Hepatocyte (in vitro differentiated cells): ENCODE measurements at regions not wholly inside any gene's neighbourhood (a gene's known extent, or its start where the extent isn't known, plus 50 kb on each side); places are given as distances from the start of the nearest gene placed in this dataset.

Source experiments
- DNase-seq: peaks from one replicate; pipeline ENCODE4 v3.0.0-alpha.2; 2016; ENCODE audit warnings: low spot score
- H2AFZ ChIP-seq: fragments of 200-600 bp; sonication (generic); 2 replicates; pipeline ENCODE4 v1.6.0; 2016; ENCODE audit warnings: antibody characterized with exemption, mild to moderate bottlenecking
- H3K27ac ChIP-seq: fragments of 200-600 bp; sonication (generic); 2 replicates; pipeline ENCODE4 v1.5.1; 2016; ENCODE audit warnings: mild to moderate bottlenecking
- H3K27me3 ChIP-seq: fragments of 200-600 bp; sonication (generic); 2 replicates; pipeline ENCODE4 v1.6.1; 2016
- H3K36me3 ChIP-seq: fragments of 200-600 bp; sonication (generic); replicated peaks from 2 replicates; pipeline ENCODE4 v1.5.1; 2016; ENCODE audit warnings: low read depth; ENCODE audit not compliant: insufficient read depth
- H3K4me1 ChIP-seq: fragments of 200-600 bp; sonication (generic); 2 replicates; pipeline ENCODE4 v1.5.1; 2016; ENCODE audit warnings: mild to moderate bottlenecking, moderate library complexity; ENCODE audit not compliant: insufficient read depth
- H3K4me2 ChIP-seq: fragments of 200-600 bp; sonication (generic); 2 replicates; pipeline ENCODE4 v1.6.0; 2016
- H3K4me3 ChIP-seq: fragments of 200-600 bp; sonication (generic); 2 replicates; pipeline ENCODE4 v1.5.1; 2016; ENCODE audit warnings: mild to moderate bottlenecking
- H3K79me2 ChIP-seq: fragments of 200-600 bp; sonication (generic); 2 replicates; pipeline ENCODE4 v1.6.0; 2017; ENCODE audit warnings: mild to moderate bottlenecking
- H3K9me2 ChIP-seq: fragments of 200-600 bp; sonication (generic); replicated peaks from 2 replicates; pipeline ENCODE4 v1.6.0; 2017; ENCODE audit warnings: mild to moderate bottlenecking; ENCODE audit not compliant: insufficient read depth
- H3K9me3 ChIP-seq: fragments of 200-600 bp; sonication (generic); 2 replicates; pipeline ENCODE4 v1.5.1; 2016; ENCODE audit warnings: low read depth, mild to moderate bottlenecking
- H4K20me1 ChIP-seq: fragments of 200-600 bp; sonication (generic); 2 replicates; pipeline ENCODE4 v1.6.0; 2016; ENCODE audit warnings: mild to moderate bottlenecking; ENCODE audit not compliant: insufficient read depth, poor library complexity, severe bottlenecking
- CTCF ChIP-seq: fragments of 200-600 bp; sonication (generic); IDR thresholded peaks from 2 replicates; pipeline ENCODE4 v1.5.1; 2016; ENCODE audit warnings: antibody characterized with exemption, mild to moderate bottlenecking; ENCODE audit not compliant: poor library complexity
- EZH2 ChIP-seq: fragments of 200-600 bp; sonication (generic); IDR thresholded peaks from 2 replicates; pipeline ENCODE4 v1.6.1; 2016; ENCODE audit warnings: antibody characterized with exemption, mild to moderate bottlenecking, borderline replicate concordance
- EZH2phosphoT487 ChIP-seq: fragments of 200-600 bp; sonication (generic); IDR thresholded peaks from one replicate; pipeline ENCODE4 v1.6.1; 2018; ENCODE audit warnings: antibody characterized with exemption, mild to moderate bottlenecking, low read depth, moderate library complexity; ENCODE audit not compliant: unreplicated experiment, severe bottlenecking
- WGBS: methylation state at CpG from one replicate; pipeline ENCODE4 v1.1.6; 2016; ENCODE audit warnings: low lambda C conversion rate; ENCODE audit errors: missing lambda C conversion rate; 5-methylcytosine and 5-hydroxymethylcytosine counted together

- WGBS, result 100% methylated on average over 1 of the region's 1 CpG
- Histone ChIP-seq H3K4me2 (no peak overlapping the region), H3K4me3 (no peak overlapping the region), H2AFZ (no peak overlapping the region), H4K20me1 (no peaks in the 10 kb centered on the region), H3K9me3 (no peaks in the 10 kb centered on the region), H3K27ac (no peak overlapping the region), H3K4me1 (no peaks in the 10 kb centered on the region), H3K79me2 (no peaks in the 10 kb centered on the region), H3K36me3 (no peaks in the 10 kb centered on the region), H3K27me3 (no peaks in the 10 kb centered on the region), H3K9me2 (no peaks in the 10 kb centered on the region)
- DNase-seq, result no peak
- no peak for TF ChIP-seq CTCF
- TF ChIP-seq EZH2, result no peak
- no peak for TF ChIP-seq EZH2phosphoT487
Observed at GRCh38 chr12:63066136-63066535, 84.9 kb downstream of the AVPR1A start.

- WGBS, result 35% methylated on average over 1 of the region's 1 CpG
- H2AFZ ChIP-seq, result peak overlapping the region; percentile 29
Observed at GRCh38 chr12:63064080-63064479, 86.9 kb downstream of the AVPR1A start.

GRCh38 chr12:63056649-63057048 lies 94.4 kb downstream of the AVPR1A start:
- Histone ChIP-seq H3K36me3 (no peaks in the 10 kb centered on the region), H2AFZ (no peak overlapping the region)

More at GRCh38 chr12:63064080-63064479, 86.9 kb downstream of the AVPR1A start:
- no peaks in the 10 kb centered on the region for H3K9me3 ChIP-seq
- no peaks in the 10 kb centered on the region for H3K4me1 ChIP-seq
- no peak overlapping the region for H3K4me2 ChIP-seq
- DNase-seq, result no peak
- H3K4me3 ChIP-seq, result no peak overlapping the region
- H3K79me2 ChIP-seq, result no peaks in the 10 kb centered on the region
- no peaks in the 10 kb centered on the region for H3K9me2 ChIP-seq
- TF ChIP-seq EZH2phosphoT487 (no peak), CTCF (no peak)
- H4K20me1 ChIP-seq, result no peaks in the 10 kb centered on the region
- no peak overlapping the region for H3K27ac ChIP-seq
- H3K36me3 ChIP-seq, result no peaks in the 10 kb centered on the region
- no peaks in the 10 kb centered on the region for H3K27me3 ChIP-seq

More at GRCh38 chr12:63056649-63057048, 94.4 kb downstream of the AVPR1A start:
- Histone ChIP-seq H3K4me3 (no peak overlapping the region), H3K79me2 (no peaks in the 10 kb centered on the region), H3K9me2 (no peaks in the 10 kb centered on the region), H4K20me1 (no peaks in the 10 kb centered on the region), H3K9me3 (no peaks in the 10 kb centered on the region), H3K4me2 (no peak overlapping the region), H3K27ac (no peak overlapping the region), H3K27me3 (no peaks in the 10 kb centered on the region), H3K4me1 (no peaks in the 10 kb centered on the region)
- DNase-seq, result no peak
- TF ChIP-seq EZH2phosphoT487 (no peak), EZH2 (no peak), CTCF (no peak)
